Testis (tissue), 2 donors: ENCODE measurements at regions not wholly inside any gene's neighbourhood (a gene's known extent, or its start where the extent isn't known, plus 50 kb on each side); places are given as distances from the start of the nearest gene placed in this dataset.

ENCODE experiments used
- DNase-seq: peaks from one replicate; pipeline ENCODE4 v3.0.0-alpha.2; 2019
- H3K27ac ChIP-seq, 2 donors: fragments of 200-600 bp; sonication (generic); one replicate each; pipeline ENCODE4 v1.5.1; 2019
- H3K27me3 ChIP-seq: fragments of 200-600 bp; sonication (generic); one replicate; pipeline ENCODE4 v1.5.1; 2019
- H3K36me3 ChIP-seq: fragments of 200-600 bp; sonication (generic); one replicate; pipeline ENCODE4 v1.5.1; 2017; ENCODE audit warnings: low read depth; ENCODE audit errors: missing control alignments
- H3K4me1 ChIP-seq: fragments of 200-600 bp; sonication (generic); one replicate; pipeline ENCODE4 v1.5.1; 2019
- H3K4me3 ChIP-seq, 2 donors: fragments of 200-600 bp; sonication (generic); one replicate each; pipeline ENCODE4 v1.5.1; 2017 to 2019
- H3K9me3 ChIP-seq: fragments of 200-600 bp; sonication (generic); one replicate; pipeline ENCODE4 v1.5.1; 2017
- CTCF ChIP-seq, 3 experiments: fragments of 450-650 bp in 2 of 3; fragments of 200-600 bp in 1 of 3; sonication (generic) in 1 of 3; IDR thresholded peaks; one replicate each; pipeline ENCODE4 v1.5.1; 2016 to 2019; ENCODE audit warnings: antibody characterized with exemption in 3 of 3, mild to moderate bottlenecking in 2 of 3, moderate library complexity in 1 of 3
- POLR2A ChIP-seq: fragments of 450-650 bp; IDR thresholded peaks from one replicate; pipeline ENCODE4 v1.6.1; 2017; ENCODE audit warnings: antibody characterized with exemption, mild to moderate bottlenecking, moderate library complexity
- WGBS, 2 donors: methylation state at CpG; one replicate each; pipeline ENCODE4 v1.1.5; 2018; 5-methylcytosine and 5-hydroxymethylcytosine counted together
- intact Hi-C: fragments of 100-400 bp; cut with DNase I; formaldehyde crosslinking; loops from one replicate; pipeline ENCODE4 v1.15.1; 2023; ENCODE audit warnings: low total_unique reads

- H3K4me3 ChIP-seq = no peak overlapping the region
- 64 to 65% methylated on average over 1 of the region's 1 CpG for WGBS, 2 donors
- no peaks in the 10 kb centered on the region for H3K27me3 ChIP-seq
- no peak for DNase-seq
- H3K36me3 ChIP-seq = no peaks in the 10 kb centered on the region
- intact Hi-C loops = no loop called here
- no peaks in the 10 kb centered on the region for H3K4me1 ChIP-seq
- no peak overlapping the region for H3K27ac ChIP-seq
- no peaks in the 10 kb centered on the region for H3K9me3 ChIP-seq
- TF ChIP-seq POLR2A (no peak), CTCF (IDR thresholded peaks at IDR 0.05) (no peak)
Measured at GRCh38 chr4:28256295-28256694, 1395.7 kb downstream of the STIM2 start.

GRCh38 chr4:28259951-28260350 lies 1399.3 kb downstream of the STIM2 start:
- no peak for DNase-seq
- Histone ChIP-seq H3K4me1 (no peaks in the 10 kb centered on the region), H3K27me3 (no peaks in the 10 kb centered on the region), H3K4me3 (no peak overlapping the region), H3K27ac (no peak overlapping the region), H3K9me3 (no peaks in the 10 kb centered on the region), H3K36me3 (no peaks in the 10 kb centered on the region)
- TF ChIP-seq CTCF (IDR thresholded peaks at IDR 0.05) (no peak), POLR2A (no peak)
- intact Hi-C loops = no loop called here
- 84 to 88% methylated on average over 1 of the region's 1 CpG for WGBS, 2 donors

GRCh38 chr4:28267166-28267565 lies 1406.5 kb downstream of the STIM2 start:
- intact Hi-C loops = no loop called here
- Histone ChIP-seq H3K9me3 (no peaks in the 10 kb centered on the region), H3K4me1 (no peaks in the 10 kb centered on the region), H3K27me3 (no peaks in the 10 kb centered on the region), H3K4me3 (no peak overlapping the region), H3K27ac (no peak overlapping the region), H3K36me3 (no peaks in the 10 kb centered on the region)
- WGBS, 2 donors = 87 to 88% methylated on average over 1 of the region's 1 CpG
- DNase-seq = no peak
- TF ChIP-seq POLR2A = no peak
- TF ChIP-seq CTCF (IDR thresholded peaks at IDR 0.05) = no peak

- Histone ChIP-seq H3K27ac (no peak overlapping the region), H3K4me3 (no peak overlapping the region), H3K4me1 (no peaks in the 10 kb centered on the region), H3K9me3 (no peaks in the 10 kb centered on the region), H3K27me3 (no peaks in the 10 kb centered on the region), H3K36me3 (no peaks in the 10 kb centered on the region)
- DNase-seq = no peak
- WGBS, 2 donors = 68 to 76% methylated on average over 2 of the region's 2 CpGs
- TF ChIP-seq POLR2A = no peak
- TF ChIP-seq CTCF (IDR thresholded peaks at IDR 0.05) = no peak
- intact Hi-C loops = no loop called here
Measured at GRCh38 chr4:28269426-28269825, 1408.8 kb downstream of the STIM2 start.

- Histone ChIP-seq H3K36me3 (no peaks in the 10 kb centered on the region), H3K4me3 (no peak overlapping the region), H3K4me1 (no peaks in the 10 kb centered on the region), H3K27ac (no peak overlapping the region), H3K27me3 (no peaks in the 10 kb centered on the region), H3K9me3 (no peaks in the 10 kb centered on the region)
- DNase-seq = no peak
- TF ChIP-seq CTCF (IDR thresholded peaks at IDR 0.05) (no peak), POLR2A (no peak)
- intact Hi-C loops = no loop called here
Measured at GRCh38 chr4:28277931-28278330, 1417.3 kb downstream of the STIM2 start.
